HG03139 (cell line): ENCODE measurements at regions not wholly inside any gene's neighbourhood (a gene's known extent, or its start where the extent isn't known, plus 50 kb on each side); places are given as distances from the start of the nearest gene placed in this dataset.
"Not testable (repeated sequence)": the region's sequence is repeated elsewhere in the genome, so short reads cannot be mapped to it uniquely, and the experiment has no call there.

ENCODE experiments used
- ATAC-seq: cut with Tn5 transposase; IDR thresholded peaks from one replicate; pipeline ENCODE4 v1.9.1; 2021; ENCODE audit not compliant: unreplicated experiment

GRCh38 chr12:126396536-126396935 is 1331.3 kb downstream of the AACS start:
- ATAC-seq = no peak

- ATAC-seq = no peak
These were observed 1331.9 kb downstream of the AACS start for GRCh38 chr12:126397071-126397581.

- ATAC-seq = no peak
These were observed 1332.4 kb downstream of the AACS start for GRCh38 chr12:126397660-126398059.

- ATAC-seq = no peak
These were observed 1335.6 kb downstream of the AACS start for GRCh38 chr12:126400831-126401230.

- no peak for ATAC-seq
These were observed 1339.2 kb downstream of the AACS start for GRCh38 chr12:126404293-126404881.

GRCh38 chr12:126418400-126418799 is 1353.2 kb downstream of the AACS start:
- no peak for ATAC-seq

- ATAC-seq = no peak
These were observed 1353.9 kb downstream of the AACS start for GRCh38 chr12:126419131-126419530.

- no peak for ATAC-seq
These were observed 1359.5 kb downstream of the AACS start for GRCh38 chr12:126424696-126425095.

- no peak for ATAC-seq
These were observed 1360.0 kb downstream of the AACS start for GRCh38 chr12:126425264-126425663.

GRCh38 chr12:126428769-126429168 is 1363.5 kb downstream of the AACS start:
- ATAC-seq = no peak

GRCh38 chr12:126430921-126431320 is 1365.7 kb downstream of the AACS start:
- ATAC-seq = no peak

- ATAC-seq = no peak
These were observed 1366.5 kb downstream of the AACS start for GRCh38 chr12:126431767-126432166.

GRCh38 chr12:126432780-126433179 is 1367.5 kb downstream of the AACS start:
- ATAC-seq = no peak

GRCh38 chr12:126434412-126434985 is 1369.3 kb downstream of the AACS start:
- no peak for ATAC-seq

- ATAC-seq = no peak
These were observed 1370.8 kb downstream of the AACS start for GRCh38 chr12:126436041-126436440.

GRCh38 chr12:126437934-126438333 is 1372.7 kb downstream of the AACS start:
- ATAC-seq = no peak

GRCh38 chr12:126443977-126444376 is 1378.7 kb downstream of the AACS start:
- no peak for ATAC-seq

GRCh38 chr12:126447346-126447745 is 1382.1 kb downstream of the AACS start:
- ATAC-seq = no peak

- ATAC-seq = no peak
These were observed 1386.6 kb downstream of the AACS start for GRCh38 chr12:126451809-126452208.

- ATAC-seq = not testable (repeated sequence)
These were observed 1387.5 kb downstream of the AACS start for GRCh38 chr12:126452686-126453085.

GRCh38 chr12:126454581-126454980 is 1389.3 kb downstream of the AACS start:
- ATAC-seq = no peak

- no peak for ATAC-seq
These were observed 1392.5 kb downstream of the AACS start for GRCh38 chr12:126457776-126458175.

GRCh38 chr12:126464153-126464552 is 1398.9 kb downstream of the AACS start:
- ATAC-seq = no peak
